ENCODE measurements at regions not wholly inside any gene's neighbourhood (a gene's known extent, or its start where the extent isn't known, plus 50 kb on each side); places are given as distances from the start of the nearest gene placed in this dataset.

- TF ChIP-seq ZNF70 (CRISPR knock-in tag; IDR thresholded peaks at IDR 0.05) (no peak), TCF4 (CRISPR knock-in tag; IDR thresholded peaks at IDR 0.05; ENCODE audit: borderline replicate concordance) (no peak), CREB5 (CRISPR knock-in tag; IDR thresholded peaks at IDR 0.05; ENCODE audit: low read depth) (no peak), PPARA (CRISPR knock-in tag; IDR thresholded peaks at IDR 0.05; ENCODE audit: borderline replicate concordance) (no peak), ARNTL (CRISPR knock-in tag; IDR thresholded peaks at IDR 0.05; ENCODE audit: borderline replicate concordance, low read depth) (no peak), BACH2 (CRISPR knock-in tag; IDR thresholded peaks at IDR 0.05; ENCODE audit: borderline replicate concordance) (no peak), CSDC2 (CRISPR knock-in tag; IDR thresholded peaks at IDR 0.05) (no peak), TSHZ2 (CRISPR knock-in tag; IDR thresholded peaks at IDR 0.05) (no peak), CSRNP3 (CRISPR knock-in tag; IDR thresholded peaks at IDR 0.05) (no peak), TOX (CRISPR knock-in tag; IDR thresholded peaks at IDR 0.05; ENCODE audit: borderline replicate concordance) (peak; percentile 92), GLIS3 (CRISPR knock-in tag; IDR thresholded peaks at IDR 0.05) (no peak), PATZ1 (CRISPR knock-in tag; IDR thresholded peaks at IDR 0.05; ENCODE audit: borderline replicate concordance) (no peak), ISL1 (CRISPR knock-in tag; IDR thresholded peaks at IDR 0.05) (peak; percentile 85), ZNF565 (CRISPR knock-in tag; conservative IDR thresholded peaks at IDR 0.05; ENCODE audit: low read depth) (no peak), ZNF8 (CRISPR knock-in tag; IDR thresholded peaks at IDR 0.05) (no peak), ESRRG (CRISPR knock-in tag; IDR thresholded peaks at IDR 0.05) (no peak), SNAI2 (CRISPR knock-in tag; IDR thresholded peaks at IDR 0.05) (no peak), ZFP30 (CRISPR knock-in tag; IDR thresholded peaks at IDR 0.05) (no peak), POU6F1 (CRISPR knock-in tag; IDR thresholded peaks at IDR 0.05; ENCODE audit: borderline replicate concordance, low read depth) (no peak; the same call in 1 of the 2 replicates), ZC3H10 (CRISPR knock-in tag; IDR thresholded peaks at IDR 0.05) (peak; percentile 66; the same call in 1 of the 2 replicates), OSR1 (CRISPR knock-in tag; IDR thresholded peaks at IDR 0.05) (no peak), ZFP3 (CRISPR knock-in tag; IDR thresholded peaks at IDR 0.05) (no peak), RARB (CRISPR knock-in tag; IDR thresholded peaks at IDR 0.05) (peak; percentile 68; the same call in 1 of the 2 replicates)
- peak; percentile 93 for ATAC-seq
Measured at GRCh38 chr5:24788829-24789514, 144.2 kb upstream of the CDH10 start.

- TF ChIP-seq PATZ1 (CRISPR knock-in tag; IDR thresholded peaks at IDR 0.05; ENCODE audit: borderline replicate concordance) (no peak), RARB (CRISPR knock-in tag; IDR thresholded peaks at IDR 0.05) (no peak), ARNTL (CRISPR knock-in tag; IDR thresholded peaks at IDR 0.05; ENCODE audit: borderline replicate concordance, low read depth) (no peak), SNAI2 (CRISPR knock-in tag; IDR thresholded peaks at IDR 0.05) (no peak), OSR1 (CRISPR knock-in tag; IDR thresholded peaks at IDR 0.05) (no peak)
- no peak for ATAC-seq
Measured at GRCh38 chr5:24786108-24786507, 141.3 kb upstream of the CDH10 start.

All from SK-N-SH treated with all-trans-retinoic acid at 6 μM for 48 hours (cell line).